Left renal cortex interstitium (tissue), 4 donors: ENCODE measurements at regions not wholly inside any gene's neighbourhood (a gene's known extent, or its start where the extent isn't known, plus 50 kb on each side); places are given as distances from the start of the nearest gene placed in this dataset.

Source experiments
- DNase-seq, 4 donors: peaks; one replicate each; pipeline ENCODE4 v3.0.0-alpha.2; 2013; ENCODE audit warnings: low read depth in 4 of 4, low spot score in 2 of 4, missing footprints in 1 of 4

DNA sequence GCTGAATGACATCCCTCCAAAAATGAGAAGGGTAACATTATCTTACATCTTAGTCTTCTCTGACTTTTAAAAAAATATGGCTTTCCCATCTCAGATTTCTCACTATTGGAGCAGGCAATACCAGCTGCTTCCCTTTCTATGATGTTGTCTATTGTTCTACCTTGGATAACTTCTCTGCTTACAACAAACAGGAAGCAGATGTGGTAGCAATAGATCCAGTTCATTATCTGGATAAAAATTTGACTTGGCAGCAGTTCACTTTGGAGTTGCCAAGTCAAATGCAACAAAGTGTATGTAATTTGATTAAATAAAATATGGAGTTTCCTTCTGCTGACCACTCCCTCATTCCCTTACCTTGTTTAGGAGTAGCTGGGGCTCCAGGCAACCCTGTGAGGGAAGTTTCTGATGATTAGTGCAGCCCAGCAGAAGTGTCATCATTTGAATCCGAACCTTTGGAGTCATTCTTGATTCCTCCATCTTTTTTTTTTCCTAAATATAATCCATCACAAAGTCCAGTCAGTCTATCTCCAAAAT is 72.0 kb upstream of the GPRIN3 start:
- DNase-seq, result no peak

DNA sequence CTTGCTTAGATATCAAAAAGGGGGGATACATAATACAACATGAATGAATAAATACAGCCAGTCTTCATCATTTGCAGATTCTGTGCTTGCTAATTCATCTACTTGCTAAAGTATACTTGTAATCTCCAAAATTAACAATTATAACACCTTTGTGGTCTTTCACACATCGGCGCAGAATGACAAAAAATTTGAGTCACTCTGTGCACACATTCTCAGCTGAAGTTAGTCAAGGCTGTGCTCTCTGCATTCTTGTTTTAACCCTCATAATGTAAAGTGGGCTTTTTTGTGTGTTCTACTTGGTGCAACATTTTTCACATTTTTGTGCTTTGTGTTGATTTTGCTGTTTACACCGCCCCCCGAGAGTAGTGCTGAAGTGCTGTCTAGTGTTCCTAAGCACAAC is 65.8 kb upstream of the GPRIN3 start:
- DNase-seq, result no peak

DNA sequence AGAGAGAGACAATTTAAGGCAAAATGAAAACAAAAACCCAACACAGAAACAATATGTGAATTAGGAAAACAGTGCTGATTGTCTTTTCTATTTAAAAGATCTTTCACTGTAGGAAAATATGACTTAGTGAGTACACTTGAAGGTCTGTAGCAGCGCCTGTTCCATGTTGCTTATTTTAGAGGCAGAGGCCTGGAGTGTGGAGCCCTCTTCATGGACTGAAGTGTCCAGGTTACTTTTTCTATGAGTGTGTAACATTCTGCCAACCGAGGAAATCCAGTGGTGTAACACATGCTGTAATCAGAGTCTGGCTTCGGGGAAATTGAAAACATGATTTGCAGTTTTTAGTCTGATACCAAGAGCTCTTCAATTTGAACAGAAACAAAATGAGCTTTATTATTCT is 64.0 kb upstream of the GPRIN3 start:
- DNase-seq, result no peak

DNA sequence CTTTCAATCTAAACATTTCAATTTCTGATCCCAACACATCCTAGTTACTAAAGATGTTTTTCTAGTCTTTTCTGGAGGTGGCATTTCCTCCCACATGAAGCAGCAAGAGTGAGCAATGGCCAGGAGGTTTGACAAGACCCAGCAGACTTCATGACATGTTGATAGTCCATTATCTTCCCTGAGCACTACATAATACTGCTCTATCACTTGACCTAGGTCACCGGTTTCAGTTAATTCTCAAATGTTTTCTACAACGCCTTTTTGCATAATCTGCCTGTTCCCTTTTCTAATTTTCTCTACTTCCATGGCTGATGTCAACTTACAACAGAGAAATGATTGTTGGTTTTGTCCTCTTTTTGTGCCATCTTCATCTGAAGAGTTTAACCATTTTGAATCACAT is 62.0 kb upstream of the GPRIN3 start:
- DNase-seq, result no peak

GRCh38 chr4:89368861-89369260 is 61.3 kb upstream of the GPRIN3 start:
- DNase-seq, result no peak

GRCh38 chr4:89365776-89366175 is 58.2 kb upstream of the GPRIN3 start:
- DNase-seq, result no peak

DNA sequence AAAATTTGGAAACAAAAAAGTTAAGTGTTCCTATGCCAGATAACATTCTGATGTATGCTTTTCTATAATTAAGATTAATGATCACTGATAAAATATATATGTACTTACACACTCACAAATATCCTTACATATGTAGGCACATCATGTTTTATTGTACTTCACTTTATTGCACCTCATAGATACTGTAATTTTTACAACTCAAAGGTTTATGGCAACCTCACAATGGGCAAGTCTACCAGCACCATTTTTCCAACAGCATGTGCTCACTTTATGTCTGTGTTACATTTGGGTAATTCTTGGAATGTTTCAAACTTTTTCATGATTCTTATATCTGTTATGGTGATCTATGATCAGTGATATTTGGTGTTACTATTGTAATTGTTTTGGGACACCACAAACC is 57.8 kb upstream of the GPRIN3 start:
- no peak for DNase-seq

- no peak for DNase-seq
Measured at GRCh38 chr4:89364541-89364940, 56.9 kb upstream of the GPRIN3 start.

DNA sequence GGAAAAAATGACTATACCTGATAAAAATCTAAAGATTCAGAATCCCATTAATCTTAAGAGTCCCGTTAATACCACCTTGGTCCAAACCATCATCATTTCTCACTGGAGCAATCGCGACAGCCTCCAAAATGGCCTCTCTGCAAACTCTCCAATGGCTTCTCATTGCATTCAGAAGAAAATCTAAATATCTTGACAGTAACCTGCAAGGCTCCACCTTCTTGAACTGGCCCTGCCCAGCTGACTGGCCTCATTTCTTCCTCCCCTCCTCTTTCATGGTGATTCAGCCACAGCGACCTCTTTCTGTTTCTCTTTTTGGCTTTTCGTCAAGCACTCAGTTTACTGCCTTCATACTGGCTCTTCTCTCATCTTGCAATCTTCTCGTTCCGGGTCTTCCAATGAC is 56.2 kb upstream of the GPRIN3 start:
- DNase-seq, result no peak

DNA sequence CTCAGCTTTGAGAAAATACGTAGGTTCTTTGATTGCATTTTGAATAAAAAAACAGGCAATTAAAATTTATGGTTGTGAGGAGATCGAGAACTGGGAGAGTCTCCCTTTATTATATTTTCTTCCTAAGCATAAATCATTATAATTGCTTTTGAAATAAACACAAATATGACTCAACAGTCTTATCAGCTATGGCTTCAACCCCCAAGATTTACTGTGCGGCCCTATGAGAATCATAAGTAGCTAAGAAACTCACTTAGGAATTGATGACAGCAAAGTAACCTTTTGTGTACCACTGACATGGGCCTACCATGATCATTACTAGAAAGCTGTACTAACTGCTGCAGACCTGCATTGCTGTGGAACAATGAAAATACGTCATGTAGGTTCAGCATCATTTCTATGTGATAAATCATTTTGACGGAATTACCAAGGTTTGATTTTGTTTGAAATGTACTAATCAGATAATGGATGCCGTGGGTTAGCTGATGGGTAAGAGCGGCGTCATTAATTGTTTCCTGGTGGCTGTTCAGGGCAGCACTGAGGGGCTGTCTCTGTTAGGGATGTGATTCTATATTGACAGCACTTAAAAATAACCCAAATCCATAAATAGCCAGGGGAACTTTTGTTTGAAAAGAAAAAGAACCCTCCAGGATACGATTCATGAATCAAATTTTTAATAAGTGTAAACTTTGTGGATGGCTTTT is 51.5 kb upstream of the GPRIN3 start:
- DNase-seq, result no peak

DNA sequence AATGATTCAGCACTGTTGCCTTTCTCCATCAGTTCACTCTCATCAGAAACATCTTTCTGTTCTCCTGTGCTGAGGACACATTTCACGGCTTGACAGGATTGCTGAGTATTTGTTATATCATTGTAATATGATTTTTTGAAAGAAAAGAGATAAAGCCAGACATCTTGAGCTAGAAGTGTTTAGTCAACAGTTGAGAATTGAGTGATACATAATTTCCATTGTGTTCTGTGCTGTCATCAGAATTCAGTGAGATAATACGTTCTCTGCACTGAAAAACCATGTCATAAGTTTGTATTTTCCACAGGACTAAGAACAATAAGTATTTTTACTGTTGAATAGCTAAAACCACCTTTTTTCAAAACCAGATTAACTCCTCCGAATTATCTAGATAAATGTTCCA is 50.2 kb upstream of the GPRIN3 start:
- DNase-seq, result no peak
